Naive thymus-derived CD8-positive, alpha-beta T cell (primary cell): ENCODE measurements at regions not wholly inside any gene's neighbourhood (a gene's known extent, or its start where the extent isn't known, plus 50 kb on each side); places are given as distances from the start of the nearest gene placed in this dataset.
A peak's percentile ranks its signal among the peaks of the same experiment; 100 is the strongest.

Experiments used
- ATAC-seq, 2 donors: fragments of 150-1000 bp; cut with Tn5 transposase in 1 of 2; sonication (Bioruptor Pico), chemical (Tn5 transposase) in 1 of 2; 1 replicate in 1 of 2; 2 replicates in 1 of 2; pipeline ENCODE4 v1.10.0; 2021; ENCODE audit warnings: mild to moderate bottlenecking in 2 of 2, moderate library complexity in 2 of 2
- POLR2A ChIA-PET: fragments of 350-600 bp; sonication (Branson Sonifier 250); formaldehyde crosslinking; loops from one replicate; lab custom pipeline; 2021; ENCODE audit warnings: antibody characterized with exemption; lab: Charles Lee
- DNase-seq, 10 donors: peaks; one replicate each; pipeline versions ENCODE4 v3.0.0 to v3.0.0-alpha.2; 2020 to 2022
- H3K27ac Mint-ChIP-seq, 10 donors: one replicate each; pipeline ENCODE4 v1.8.0; 2020 to 2022; ENCODE audit warnings: mild to moderate bottlenecking in 10 of 10, mixed read lengths in 10 of 10, moderate library complexity in 4 of 10, inconsistent platforms in 1 of 10
- H3K27me3 Mint-ChIP-seq, 5 donors: one replicate each; pipeline ENCODE4 v1.8.0; 2021 to 2022; ENCODE audit warnings: mixed read lengths in 5 of 5
- H3K36me3 Mint-ChIP-seq, 3 donors: one replicate each; pipeline ENCODE4 v1.8.0; 2020 to 2022; ENCODE audit warnings: mixed read lengths in 3 of 3, mild to moderate bottlenecking in 2 of 3, inconsistent platforms in 1 of 3
- H3K4me1 Mint-ChIP-seq, 4 donors: one replicate each; pipeline ENCODE4 v1.8.0; 2021 to 2022; ENCODE audit warnings: mixed read lengths in 4 of 4
- H3K4me3 Mint-ChIP-seq, 10 donors: one replicate each; pipeline ENCODE4 v1.8.0; 2020 to 2022; ENCODE audit warnings: mild to moderate bottlenecking in 10 of 10, mixed read lengths in 10 of 10, moderate library complexity in 6 of 10, inconsistent platforms in 1 of 10
- H3K9me3 Mint-ChIP-seq, 9 donors: one replicate each; pipeline ENCODE4 v1.8.0; 2020 to 2022; ENCODE audit warnings: mixed read lengths in 9 of 9, mild to moderate bottlenecking in 3 of 9, inconsistent platforms in 1 of 9, moderate library complexity in 1 of 9

- Mint-ChIP-seq H3K4me3 (no peak overlapping the region), H3K27me3 (no peaks in the 10 kb centered on the region), H3K36me3 (no peaks in the 10 kb centered on the region), H3K9me3 (peaks cover 0 to 24% (median 6%) of the 10 kb centered on the region in 9 donors), H3K4me1 (no peaks in the 10 kb centered on the region), H3K27ac (no peak overlapping the region)
- DNase-seq (no peak), ATAC-seq (no peak)
- POLR2A ChIA-PET: no interaction called here
Observed at GRCh38 chr11:26070714-26071380, 261.1 kb upstream of the ANO3 start.

GRCh38 chr11:26072614-26073153 lies 259.2 kb upstream of the ANO3 start:
- Mint-ChIP-seq H3K27ac (no peak overlapping the region), H3K36me3 (no peaks in the 10 kb centered on the region), H3K27me3 (no peaks in the 10 kb centered on the region), H3K9me3 (peaks cover 0 to 34% (median 4%) of the 10 kb centered on the region in 9 donors), H3K4me1 (no peaks in the 10 kb centered on the region), H3K4me3 (no peak overlapping the region)
- ATAC-seq: no peak
- DNase-seq: no peak
- POLR2A ChIA-PET: no interaction called here

- H3K4me1 Mint-ChIP-seq: no peaks in the 10 kb centered on the region
- H3K27ac Mint-ChIP-seq: no peak overlapping the region
- no peaks in the 10 kb centered on the region for H3K27me3 Mint-ChIP-seq
- no peak overlapping the region for H3K4me3 Mint-ChIP-seq
- H3K36me3 Mint-ChIP-seq: no peaks in the 10 kb centered on the region
- H3K9me3 Mint-ChIP-seq: peaks cover 0 to 34% (median 1%) of the 10 kb centered on the region in 9 donors
- no peak for ATAC-seq
- POLR2A ChIA-PET: no interaction called here
- DNase-seq: no peak
Observed at GRCh38 chr11:26073646-26074045, 258.3 kb upstream of the ANO3 start.

DNA sequence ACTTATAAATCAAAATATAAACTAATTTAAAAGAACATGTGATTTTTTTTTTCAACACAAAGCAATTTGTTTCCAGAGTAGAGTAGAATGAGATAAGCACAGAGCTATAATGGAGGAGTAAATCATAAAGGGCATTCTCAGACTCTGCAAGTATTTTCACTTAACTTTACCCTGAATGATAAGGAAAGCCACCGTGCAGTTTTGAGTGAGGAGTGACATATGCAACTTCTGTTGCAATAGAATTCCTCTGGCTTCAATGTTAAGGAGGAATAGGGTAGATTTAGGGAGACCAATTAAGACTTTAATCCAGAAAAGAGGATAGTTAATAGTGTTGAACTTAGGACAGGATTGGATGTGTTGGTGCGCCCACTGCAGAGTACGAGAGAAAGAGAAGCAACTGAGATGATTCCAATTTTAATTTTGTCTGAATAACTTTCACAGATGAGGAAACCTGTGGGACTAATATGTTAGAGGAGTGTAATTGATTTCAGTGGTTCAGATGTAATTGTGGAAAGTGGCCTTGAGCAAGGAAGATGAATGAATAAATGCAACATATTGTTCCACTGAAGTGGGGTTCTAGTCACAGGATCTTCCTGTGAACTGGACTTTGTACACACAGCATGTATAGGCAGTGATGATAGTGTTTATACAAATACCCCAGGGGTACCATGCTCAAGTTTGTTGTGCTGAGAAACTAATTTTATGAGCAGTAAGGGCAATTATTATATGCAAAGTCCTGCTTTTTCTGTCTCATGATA lies 255.5 kb upstream of the ANO3 start:
- H3K27ac Mint-ChIP-seq: no peak overlapping the region
- no peaks in the 10 kb centered on the region for H3K36me3 Mint-ChIP-seq
- DNase-seq (no peak), ATAC-seq (no peak)
- H3K9me3 Mint-ChIP-seq: peaks cover 0 to 34% (median 2%) of the 10 kb centered on the region in 9 donors
- H3K4me3 Mint-ChIP-seq: no peak overlapping the region
- H3K4me1 Mint-ChIP-seq: no peaks in the 10 kb centered on the region
- POLR2A ChIA-PET: no interaction called here
- H3K27me3 Mint-ChIP-seq: no peaks in the 10 kb centered on the region

DNA sequence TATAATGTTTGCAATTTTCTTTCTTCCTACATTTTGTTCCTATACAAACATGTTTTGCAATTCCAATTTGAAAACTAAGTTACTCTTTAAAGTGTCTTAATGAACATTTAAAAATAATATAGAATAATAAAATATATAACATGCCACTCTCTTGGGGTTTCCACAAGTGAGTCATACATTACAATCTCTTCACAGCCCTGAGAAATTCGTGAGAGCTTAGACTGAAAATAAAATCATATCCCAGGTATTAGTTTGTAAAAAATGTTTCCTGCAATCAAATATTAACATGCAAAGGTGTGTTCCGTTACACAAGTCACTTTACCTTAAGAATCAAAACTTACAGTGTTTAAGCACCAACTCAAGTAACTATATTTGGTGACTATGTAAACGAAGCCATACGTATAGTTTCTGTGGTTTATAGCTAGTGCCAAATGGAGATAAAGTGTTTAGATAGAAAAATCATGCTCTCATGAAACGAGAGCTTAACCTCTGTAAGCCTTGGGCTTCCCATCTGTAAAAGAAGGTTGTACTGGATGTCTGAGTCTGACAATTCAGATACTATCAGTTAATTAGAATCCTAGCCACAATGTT lies 253.6 kb upstream of the ANO3 start:
- H3K36me3 Mint-ChIP-seq: no peaks in the 10 kb centered on the region
- DNase-seq (no peak), ATAC-seq (no peak)
- no peaks in the 10 kb centered on the region for H3K4me1 Mint-ChIP-seq
- H3K4me3 Mint-ChIP-seq: no peak overlapping the region
- H3K9me3 Mint-ChIP-seq: peaks cover 0 to 46% (median 2%) of the 10 kb centered on the region in 9 donors
- no peak overlapping the region for H3K27ac Mint-ChIP-seq
- H3K27me3 Mint-ChIP-seq: no peaks in the 10 kb centered on the region
- POLR2A ChIA-PET: interaction anchor here (0.7 kb wide), 1 partner anchor 304 kb away, joined by 3 read pairs; no protein-coding TSS in a partner anchor

DNA sequence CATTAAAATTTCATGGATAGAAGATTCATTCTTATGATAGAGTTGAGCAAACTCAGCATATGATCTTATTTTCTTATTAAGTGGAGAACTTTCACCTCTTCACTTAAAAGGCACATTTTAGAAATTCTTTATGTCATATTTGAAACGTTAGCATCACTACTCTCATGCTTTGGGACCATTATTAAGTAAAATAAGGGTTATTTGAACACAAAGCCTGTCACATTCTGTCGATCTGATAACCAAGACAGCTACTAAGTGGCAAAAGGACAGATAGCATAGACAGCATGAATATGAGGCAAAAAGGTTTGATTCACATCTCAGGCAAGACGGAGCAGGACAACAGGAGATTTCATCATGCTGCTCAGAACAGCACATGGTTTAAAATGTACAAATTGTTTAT lies 247.6 kb upstream of the ANO3 start:
- Mint-ChIP-seq H3K4me1 (peaks cover 0 to 14% (median 0%) of the 10 kb centered on the region in 4 donors), H3K27ac (no peak overlapping the region), H3K27me3 (no peaks in the 10 kb centered on the region), H3K9me3 (peaks cover 0 to 21% (median 2%) of the 10 kb centered on the region in 9 donors), H3K36me3 (no peaks in the 10 kb centered on the region), H3K4me3 (no peak overlapping the region)
- ATAC-seq (no peak), DNase-seq (no peak)
- POLR2A ChIA-PET: no interaction called here

- POLR2A ChIA-PET: no interaction called here
- Mint-ChIP-seq H3K4me3 (no peak overlapping the region), H3K27me3 (no peaks in the 10 kb centered on the region), H3K4me1 (peaks cover 0 to 14% (median 0%) of the 10 kb centered on the region in 4 donors), H3K27ac (no peak overlapping the region), H3K36me3 (no peaks in the 10 kb centered on the region), H3K9me3 (peaks cover 0 to 21% (median 6%) of the 10 kb centered on the region in 9 donors)
- ATAC-seq: no peak
- DNase-seq: no peak
Observed at GRCh38 chr11:26086028-26086427, 245.9 kb upstream of the ANO3 start.

- peaks cover 0 to 23% (median 6%) of the 10 kb centered on the region in 9 donors for H3K9me3 Mint-ChIP-seq
- no peak for ATAC-seq
- peak overlapping the region in 1 of 10 donors; percentile 32 for H3K4me3 Mint-ChIP-seq
- POLR2A ChIA-PET: no interaction called here
- peak overlapping the region in 1 of 10 donors; percentile 67 for H3K27ac Mint-ChIP-seq
- H3K27me3 Mint-ChIP-seq: no peaks in the 10 kb centered on the region
- peak in 1 of 10 donors; percentile 1 for DNase-seq
- no peaks in the 10 kb centered on the region for H3K36me3 Mint-ChIP-seq
- H3K4me1 Mint-ChIP-seq: peaks cover 0 to 14% (median 0%) of the 10 kb centered on the region in 4 donors
Observed at GRCh38 chr11:26087120-26087935, 244.6 kb upstream of the ANO3 start.

- Mint-ChIP-seq H3K27ac (no peak overlapping the region), H3K4me1 (peaks cover 0 to 18% (median 0%) of the 10 kb centered on the region in 4 donors), H3K27me3 (no peaks in the 10 kb centered on the region), H3K9me3 (peaks cover 0 to 14% (median 6%) of the 10 kb centered on the region in 9 donors), H3K4me3 (no peak overlapping the region), H3K36me3 (no peaks in the 10 kb centered on the region)
- POLR2A ChIA-PET: no interaction called here
- ATAC-seq (no peak), DNase-seq (no peak)
Observed at GRCh38 chr11:26088391-26088790, 243.5 kb upstream of the ANO3 start.

DNA sequence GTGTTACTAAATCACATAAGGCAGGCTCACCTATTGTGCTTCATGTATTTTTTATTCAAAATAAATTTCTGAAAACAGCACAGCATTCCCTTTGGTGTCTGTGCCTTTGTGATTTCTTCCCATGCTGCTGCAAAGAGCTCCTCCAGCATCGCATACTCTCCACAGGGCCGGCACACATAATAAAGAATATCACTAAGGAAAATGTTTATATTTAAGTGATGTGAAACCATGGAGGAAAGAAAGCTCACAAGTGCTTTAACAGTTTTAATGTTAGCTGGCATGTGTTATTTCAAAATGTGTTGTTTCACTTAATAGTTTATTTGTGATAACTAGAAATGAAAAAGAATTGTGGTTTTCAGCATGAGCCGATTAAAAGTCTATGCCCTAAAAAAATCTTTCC lies 241.3 kb upstream of the ANO3 start:
- Mint-ChIP-seq H3K36me3 (no peaks in the 10 kb centered on the region), H3K27ac (no peak overlapping the region), H3K9me3 (peaks cover 0 to 20% (median 5%) of the 10 kb centered on the region in 9 donors), H3K4me1 (peaks cover 0 to 17% (median 0%) of the 10 kb centered on the region in 4 donors), H3K27me3 (no peaks in the 10 kb centered on the region), H3K4me3 (no peak overlapping the region)
- no peak for ATAC-seq
- no peak for DNase-seq
- POLR2A ChIA-PET: no interaction called here

DNA sequence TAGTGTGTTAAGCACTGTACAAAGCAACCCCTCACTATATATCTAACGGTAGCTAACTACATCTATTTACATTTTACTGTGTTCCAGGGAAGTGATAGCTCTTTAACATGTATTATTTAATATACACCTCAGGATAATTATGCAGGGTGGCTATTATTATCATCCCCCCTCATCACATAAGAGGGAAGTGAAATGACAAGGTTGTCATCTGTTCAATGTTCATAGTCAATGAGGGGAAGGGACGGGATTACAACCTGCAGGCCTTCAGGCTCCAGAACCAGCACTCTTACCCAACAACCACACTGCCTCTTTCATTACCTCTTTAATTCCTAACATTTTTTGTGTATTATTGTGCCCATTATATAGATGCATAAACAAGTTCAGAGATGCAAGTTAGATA lies 238.7 kb upstream of the ANO3 start:
- Mint-ChIP-seq H3K9me3 (peaks cover 0 to 27% (median 7%) of the 10 kb centered on the region in 9 donors), H3K4me1 (peaks cover 0 to 5% (median 0%) of the 10 kb centered on the region in 4 donors), H3K36me3 (no peaks in the 10 kb centered on the region), H3K27ac (no peak overlapping the region), H3K4me3 (no peak overlapping the region), H3K27me3 (no peaks in the 10 kb centered on the region)
- POLR2A ChIA-PET: no interaction called here
- no peak for ATAC-seq
- no peak for DNase-seq

DNA sequence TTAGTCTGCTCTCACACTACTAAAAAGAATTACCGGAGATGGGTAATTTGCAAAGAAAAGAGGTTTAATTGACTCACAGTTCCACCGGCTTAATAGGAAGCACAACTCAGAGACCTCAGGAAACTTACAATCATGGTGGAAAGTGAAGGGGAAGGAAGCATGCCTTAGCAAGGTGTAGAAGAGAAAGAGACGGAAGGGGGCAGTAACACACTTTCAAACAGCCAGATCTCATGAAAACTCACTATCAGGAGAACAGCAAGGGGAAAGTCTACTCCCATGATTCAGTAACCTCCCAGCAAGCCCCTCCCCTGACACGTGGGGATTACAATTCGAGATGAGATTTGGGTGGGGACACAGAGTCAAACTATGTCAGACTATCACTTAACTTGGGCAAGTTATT lies 236.6 kb upstream of the ANO3 start:
- Mint-ChIP-seq H3K4me3 (no peak overlapping the region), H3K9me3 (peaks cover 0 to 26% (median 4%) of the 10 kb centered on the region in 9 donors), H3K27ac (no peak overlapping the region), H3K27me3 (no peaks in the 10 kb centered on the region), H3K4me1 (peaks cover 0 to 8% (median 0%) of the 10 kb centered on the region in 4 donors), H3K36me3 (no peaks in the 10 kb centered on the region)
- DNase-seq (no peak), ATAC-seq (no peak)
- POLR2A ChIA-PET: no interaction called here
